HG03521 (cell line): ENCODE measurements at regions not wholly inside any gene's neighbourhood (a gene's known extent, or its start where the extent isn't known, plus 50 kb on each side); places are given as distances from the start of the nearest gene placed in this dataset.

Experiments used
- ATAC-seq: cut with Tn5 transposase; IDR thresholded peaks from one replicate; pipeline ENCODE4 v1.9.1; 2021; ENCODE audit warnings: mild to moderate bottlenecking, moderate library complexity; ENCODE audit not compliant: unreplicated experiment

- no peak for ATAC-seq
Measured at GRCh38 chr3:72496051-72496670, 352.1 kb downstream of the SHQ1 start.

GRCh38 chr3:72494626-72495025, 353.6 kb downstream of the SHQ1 start:
- no peak for ATAC-seq

GRCh38 chr3:72494130-72494529, 354.1 kb downstream of the SHQ1 start:
- ATAC-seq, result no peak

- ATAC-seq, result no peak
Measured at GRCh38 chr3:72492240-72492639, 356.0 kb downstream of the SHQ1 start.

- no peak for ATAC-seq
Measured at GRCh38 chr3:72490688-72491435, 357.4 kb downstream of the SHQ1 start.

GRCh38 chr3:72489901-72490300, 358.3 kb downstream of the SHQ1 start:
- ATAC-seq, result no peak

GRCh38 chr3:72488738-72489035, 359.6 kb downstream of the SHQ1 start:
- ATAC-seq, result no peak

- ATAC-seq, result no peak
Measured at GRCh38 chr3:72487946-72488737, 360.1 kb downstream of the SHQ1 start.

GRCh38 chr3:72487078-72487765, 361.0 kb downstream of the SHQ1 start:
- no peak for ATAC-seq

GRCh38 chr3:72485641-72486040, 362.6 kb downstream of the SHQ1 start:
- ATAC-seq, result no peak

- ATAC-seq, result no peak
Measured at GRCh38 chr3:72483554-72484104, 364.6 kb downstream of the SHQ1 start.

- no peak for ATAC-seq
Measured at GRCh38 chr3:72482589-72483321, 365.5 kb downstream of the SHQ1 start.

GRCh38 chr3:72481542-72481941, 366.7 kb downstream of the SHQ1 start:
- ATAC-seq, result no peak

GRCh38 chr3:72480366-72480765, 367.9 kb downstream of the SHQ1 start:
- no peak for ATAC-seq

- no peak for ATAC-seq
Measured at GRCh38 chr3:72479651-72480215, 368.5 kb downstream of the SHQ1 start.

- ATAC-seq, result no peak
Measured at GRCh38 chr3:72476139-72476483, 372.1 kb downstream of the SHQ1 start.

GRCh38 chr3:72475258-72476138, 372.7 kb downstream of the SHQ1 start:
- no peak for ATAC-seq

GRCh38 chr3:72474775-72475174, 373.5 kb downstream of the SHQ1 start:
- ATAC-seq, result no peak

- ATAC-seq, result peak; percentile 78
Measured at GRCh38 chr3:72473156-72473555, 375.1 kb downstream of the SHQ1 start.
